ENCODE measurements at regions not wholly inside any gene's neighbourhood (a gene's known extent, or its start where the extent isn't known, plus 50 kb on each side); places are given as distances from the start of the nearest gene placed in this dataset.
"Not testable (repeated sequence)": the region's sequence is repeated elsewhere in the genome, so short reads cannot be mapped to it uniquely, and the experiment has no call there.

GRCh38 chr2:199064201-199064600 is 393.5 kb downstream of the SATB2 start:
- no peaks in the 10 kb centered on the region for H3K9me3 ChIP-seq
- no peak overlapping the region for H3K27ac ChIP-seq
- H3K36me3 ChIP-seq: no peaks in the 10 kb centered on the region
- no peaks in the 10 kb centered on the region for H3K27me3 ChIP-seq
- TF ChIP-seq POLR2A (IDR thresholded peaks at IDR 0.05): no peak
- no peak for TF ChIP-seq POLR2AphosphoS5 (IDR thresholded peaks at IDR 0.05)
- TF ChIP-seq EP300 (IDR thresholded peaks at IDR 0.05): no peak
- no peak for TF ChIP-seq CTCF (IDR thresholded peaks at IDR 0.05)
- H3K4me3 ChIP-seq: no peak overlapping the region
- DNase-seq (ENCODE audit: low spot score in 2 of 2): no peak
- no peaks in the 10 kb centered on the region for H3K4me1 ChIP-seq
- WGBS: 86% methylated on average over 2 of the region's 2 CpGs

- H3K9me3 ChIP-seq: no peaks in the 10 kb centered on the region
- 93% methylated on average over 2 of the region's 2 CpGs for WGBS
- no peaks in the 10 kb centered on the region for H3K4me1 ChIP-seq
- H3K27me3 ChIP-seq: no peaks in the 10 kb centered on the region
- no peaks in the 10 kb centered on the region for H3K36me3 ChIP-seq
- TF ChIP-seq EP300 (IDR thresholded peaks at IDR 0.05) (no peak), POLR2AphosphoS5 (IDR thresholded peaks at IDR 0.05) (no peak), CTCF (IDR thresholded peaks at IDR 0.05) (no peak), POLR2A (IDR thresholded peaks at IDR 0.05) (no peak)
- DNase-seq (ENCODE audit: low spot score in 2 of 2): no peak
- H3K4me3 ChIP-seq: no peak overlapping the region
- H3K27ac ChIP-seq: no peak overlapping the region
Measured at GRCh38 chr2:199057936-199058335, 399.8 kb downstream of the SATB2 start.

GRCh38 chr2:199055336-199055735 is 402.4 kb downstream of the SATB2 start:
- WGBS: 72% methylated on average over 2 of the region's 2 CpGs

GRCh38 chr2:199042660-199043379 is 414.9 kb downstream of the SATB2 start:
- no peak overlapping the region for H3K4me3 ChIP-seq
- no peaks in the 10 kb centered on the region for H3K36me3 ChIP-seq
- no peak for DNase-seq (ENCODE audit: low spot score in 2 of 2)
- no peaks in the 10 kb centered on the region for H3K4me1 ChIP-seq
- H3K27me3 ChIP-seq: no peaks in the 10 kb centered on the region
- TF ChIP-seq CTCF (IDR thresholded peaks at IDR 0.05) (no peak), POLR2A (IDR thresholded peaks at IDR 0.05) (no peak), EP300 (IDR thresholded peaks at IDR 0.05) (no peak), POLR2AphosphoS5 (IDR thresholded peaks at IDR 0.05) (no peak)
- no peaks in the 10 kb centered on the region for H3K9me3 ChIP-seq
- H3K27ac ChIP-seq: no peak overlapping the region
- 85% methylated on average over 2 of the region's 2 CpGs for WGBS

More at GRCh38 chr2:199055336-199055735, 402.4 kb downstream of the SATB2 start:
- Histone ChIP-seq H3K36me3 (no peaks in the 10 kb centered on the region), H3K27ac (no peak overlapping the region), H3K9me3 (no peaks in the 10 kb centered on the region), H3K27me3 (no peaks in the 10 kb centered on the region), H3K4me1 (no peaks in the 10 kb centered on the region), H3K4me3 (no peak overlapping the region)
- DNase-seq (ENCODE audit: low spot score in 2 of 2): no peak
- TF ChIP-seq POLR2A (IDR thresholded peaks at IDR 0.05) (no peak), EP300 (IDR thresholded peaks at IDR 0.05) (no peak), CTCF (IDR thresholded peaks at IDR 0.05) (no peak), POLR2AphosphoS5 (IDR thresholded peaks at IDR 0.05) (no peak)

GRCh38 chr2:199040522-199040921 is 417.2 kb downstream of the SATB2 start:
- no peak for DNase-seq (ENCODE audit: low spot score in 2 of 2)
- Histone ChIP-seq H3K27ac (no peak overlapping the region), H3K9me3 (no peaks in the 10 kb centered on the region), H3K4me1 (no peaks in the 10 kb centered on the region), H3K4me3 (no peak overlapping the region), H3K27me3 (no peaks in the 10 kb centered on the region), H3K36me3 (no peaks in the 10 kb centered on the region)
- TF ChIP-seq POLR2A (IDR thresholded peaks at IDR 0.05) (no peak), CTCF (IDR thresholded peaks at IDR 0.05) (no peak), POLR2AphosphoS5 (IDR thresholded peaks at IDR 0.05) (no peak), EP300 (IDR thresholded peaks at IDR 0.05) (no peak)
- 39% methylated on average over 2 of the region's 2 CpGs for WGBS

GRCh38 chr2:199033761-199034160 is 424.0 kb downstream of the SATB2 start:
- not testable (repeated sequence) for H3K4me1 ChIP-seq; H3K36me3 ChIP-seq; H3K4me3 ChIP-seq; H3K27ac ChIP-seq; H3K9me3 ChIP-seq; H3K27me3 ChIP-seq; DNase-seq (ENCODE audit: low spot score in 2 of 2)
- WGBS: 84% methylated on average over 3 of the region's 3 CpGs

All from suprapubic skin (tissue), 4 donors.